Activated CD4-positive, alpha-beta T cell treated with anti-CD3 and anti-CD28 coated beads, Interleukin-2, amount 50 U/mL, for 48 hours (primary cell): ENCODE measurements at regions not wholly inside any gene's neighbourhood (a gene's known extent, or its start where the extent isn't known, plus 50 kb on each side); places are given as distances from the start of the nearest gene placed in this dataset.

Source experiments
- DNase-seq, 2 experiments: peaks; one replicate each; pipeline ENCODE4 v3.0.0-alpha.2; 2020

DNA sequence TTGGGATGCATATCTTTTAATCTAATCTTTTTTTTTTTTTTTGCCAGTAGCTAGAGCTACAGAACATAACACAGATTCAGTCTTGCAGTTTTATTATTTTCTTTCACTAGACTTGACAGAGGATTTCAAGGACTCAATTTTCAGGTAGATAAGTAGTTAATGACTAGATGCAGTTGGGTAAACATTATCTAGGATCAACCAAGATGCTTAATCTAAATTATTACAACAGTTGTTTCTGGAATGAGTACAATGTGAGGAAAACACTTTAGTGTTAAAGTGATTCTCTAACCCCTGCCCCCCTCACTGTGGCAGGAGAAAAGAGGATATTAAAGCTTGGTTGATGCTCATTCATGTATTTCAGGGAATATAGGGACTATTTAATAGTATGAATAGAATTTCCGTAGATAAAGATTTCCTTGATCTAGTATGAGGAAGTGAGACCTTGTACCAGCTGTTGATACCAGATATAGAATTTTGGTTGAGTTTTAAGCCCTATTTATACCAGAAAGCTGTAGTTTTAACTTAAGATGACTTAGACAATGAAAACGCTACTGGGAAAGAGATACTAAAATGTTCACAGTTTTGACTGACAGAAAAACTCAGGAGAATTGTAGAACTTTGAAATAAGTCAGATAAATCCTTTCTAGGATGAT, 389.0 kb upstream of the C2CD4B start:
- no peak for DNase-seq

GRCh38 chr15:62558640-62559380, 393.7 kb upstream of the C2CD4B start:
- no peak for DNase-seq

GRCh38 chr15:62559381-62559733, 394.3 kb upstream of the C2CD4B start:
- no peak for DNase-seq

- no peak for DNase-seq
Observed at GRCh38 chr15:62561059-62561519, 396.0 kb upstream of the C2CD4B start.

DNA sequence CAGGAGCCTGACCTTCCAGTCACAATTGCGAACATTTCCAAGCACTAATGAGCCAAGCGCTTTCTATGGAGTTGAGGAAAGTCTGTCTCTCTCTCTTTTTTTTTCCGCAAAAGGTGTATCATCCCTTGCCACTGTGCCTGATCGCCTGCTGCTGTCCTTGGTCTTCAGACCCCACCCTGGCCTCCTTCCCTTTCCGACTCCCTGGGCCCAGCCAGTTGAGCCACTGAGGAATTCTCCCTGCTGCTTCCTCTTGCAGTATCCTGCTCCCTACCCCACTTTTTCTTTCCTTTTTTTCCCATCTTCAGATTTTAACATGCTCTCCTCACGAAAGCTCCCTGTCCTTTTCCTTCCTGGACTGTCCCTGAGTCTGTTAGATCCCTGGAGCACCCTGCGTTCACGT, 396.5 kb upstream of the C2CD4B start:
- no peak for DNase-seq

- DNase-seq, result no peak
Observed at GRCh38 chr15:62564886-62565633, 400.0 kb upstream of the C2CD4B start.

- DNase-seq, result no peak
Observed at GRCh38 chr15:62565634-62566026, 400.5 kb upstream of the C2CD4B start.

DNA sequence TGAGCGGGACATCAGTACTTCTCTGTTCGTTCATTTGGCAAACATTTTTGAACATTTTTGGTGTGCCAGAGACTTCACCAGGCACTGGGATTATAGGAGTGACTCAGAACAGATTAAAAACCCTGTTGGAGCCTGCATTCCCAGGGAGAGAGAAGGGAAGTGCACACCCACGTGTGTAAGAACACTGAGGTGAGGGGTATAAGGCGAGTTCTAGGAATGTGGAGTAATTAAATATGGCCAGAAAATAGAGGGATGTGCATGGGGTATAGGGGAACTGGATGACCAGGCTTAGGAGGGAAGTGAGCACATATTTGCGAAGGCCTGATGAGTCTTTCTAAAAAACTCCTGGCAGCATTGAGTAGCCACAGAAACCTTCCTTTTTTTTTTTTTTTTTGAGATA, 401.2 kb upstream of the C2CD4B start:
- DNase-seq, result no peak

DNA sequence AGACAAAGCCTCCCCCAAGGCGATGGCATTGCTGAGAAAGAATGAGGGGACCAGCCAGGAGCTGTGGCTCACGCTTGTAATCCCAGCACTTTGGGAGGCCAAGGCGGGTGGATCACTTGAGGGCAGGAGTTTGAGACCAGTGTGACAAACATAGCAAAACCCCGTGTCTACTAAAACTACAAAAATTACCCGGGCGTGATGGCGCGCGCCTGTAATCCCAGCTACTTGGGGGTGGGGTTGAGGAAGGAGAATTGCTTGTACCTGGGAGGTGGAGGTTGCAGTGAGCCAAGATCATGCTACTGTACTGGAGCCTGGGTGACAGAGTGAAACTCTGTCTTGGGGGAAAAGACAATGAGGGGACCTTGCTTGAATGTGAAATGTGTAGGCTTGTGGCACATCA, 402.4 kb upstream of the C2CD4B start:
- no peak for DNase-seq

DNA sequence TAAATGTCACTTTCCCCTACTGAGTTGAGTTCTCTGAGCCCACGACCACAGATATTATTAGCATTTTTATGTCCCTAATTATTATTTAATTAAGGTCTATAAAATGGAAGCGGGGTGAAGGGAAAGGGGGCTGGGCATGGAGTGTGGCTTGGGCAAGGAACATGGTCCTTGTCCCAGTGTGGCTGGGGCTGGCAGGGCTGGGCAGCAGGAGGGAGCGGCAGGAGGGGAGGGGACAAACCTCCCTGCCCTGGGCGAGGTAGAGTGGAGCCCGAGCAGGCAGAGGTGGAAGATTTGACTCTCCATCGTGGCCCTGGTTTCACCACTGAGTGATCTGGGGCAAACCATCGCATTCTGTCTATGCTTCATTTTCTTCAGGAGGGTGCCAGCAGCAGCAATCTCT, 402.9 kb upstream of the C2CD4B start:
- DNase-seq, result no peak

DNA sequence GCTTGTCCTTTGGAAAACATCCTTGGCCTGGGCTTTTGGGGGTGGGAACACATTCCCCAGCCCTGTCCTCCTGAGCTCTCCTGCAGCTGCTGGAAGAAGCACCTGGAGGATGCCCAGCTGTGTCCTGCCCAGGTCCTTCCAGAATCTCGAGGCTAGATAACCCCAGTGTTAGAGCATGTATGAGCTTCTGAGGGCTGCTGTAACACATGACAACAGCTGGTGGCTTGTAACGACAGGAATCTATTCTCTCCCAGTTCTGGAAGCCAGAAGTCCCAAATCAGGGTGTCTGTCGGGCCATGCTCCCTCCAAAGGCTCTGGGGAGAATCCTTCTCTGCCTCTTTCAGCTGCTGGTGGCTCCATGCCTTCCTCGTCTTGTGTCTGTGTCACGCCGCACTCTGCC, 403.6 kb upstream of the C2CD4B start:
- DNase-seq, result no peak

DNA sequence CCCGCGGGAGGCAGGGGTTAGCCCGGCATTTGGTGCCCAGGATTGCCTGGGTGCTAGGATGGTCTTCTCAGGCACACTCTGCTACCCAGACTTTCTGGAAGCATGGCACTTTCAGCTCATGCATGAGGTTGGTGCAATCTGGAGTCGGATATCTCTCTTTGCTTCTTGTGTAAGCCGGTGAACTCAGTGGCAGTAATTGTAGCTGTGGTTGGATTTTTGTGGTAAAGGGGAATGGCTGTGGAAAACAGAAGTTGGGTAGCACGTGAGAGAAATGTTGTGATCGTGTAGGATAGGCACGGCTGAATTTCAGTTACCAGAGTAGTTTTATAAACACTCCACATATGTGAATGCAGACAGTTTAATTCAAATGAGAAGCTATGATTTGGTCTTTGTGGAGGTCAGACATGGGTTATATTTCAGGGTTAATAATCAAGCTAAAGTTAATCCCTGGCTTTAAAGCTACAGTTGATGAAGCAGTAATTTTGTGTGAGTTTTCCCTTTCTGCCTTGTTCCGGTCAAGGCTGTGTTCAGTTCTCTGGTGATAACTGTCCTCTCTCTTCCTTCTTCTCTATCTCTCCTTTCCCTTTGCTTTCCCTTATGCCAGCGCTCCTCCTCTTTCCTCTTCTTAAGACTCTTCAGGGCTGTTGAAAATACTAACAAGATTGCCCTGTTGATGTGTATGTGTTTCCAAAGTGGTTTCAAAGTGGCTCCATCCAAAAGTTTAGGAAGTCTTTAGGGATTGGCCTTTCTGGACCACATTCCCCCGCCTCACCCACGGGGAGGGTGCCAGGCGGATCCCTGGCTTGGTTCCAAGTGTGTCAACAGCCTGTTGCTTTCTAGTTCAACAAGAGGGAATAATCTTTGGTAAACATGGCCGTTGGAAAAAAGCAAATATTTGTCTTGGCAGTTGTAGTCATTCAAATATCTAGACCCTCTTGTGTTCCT, 404.6 kb upstream of the C2CD4B start:
- no peak for DNase-seq

GRCh38 chr15:62570405-62570783, 405.3 kb upstream of the C2CD4B start:
- no peak for DNase-seq

DNA sequence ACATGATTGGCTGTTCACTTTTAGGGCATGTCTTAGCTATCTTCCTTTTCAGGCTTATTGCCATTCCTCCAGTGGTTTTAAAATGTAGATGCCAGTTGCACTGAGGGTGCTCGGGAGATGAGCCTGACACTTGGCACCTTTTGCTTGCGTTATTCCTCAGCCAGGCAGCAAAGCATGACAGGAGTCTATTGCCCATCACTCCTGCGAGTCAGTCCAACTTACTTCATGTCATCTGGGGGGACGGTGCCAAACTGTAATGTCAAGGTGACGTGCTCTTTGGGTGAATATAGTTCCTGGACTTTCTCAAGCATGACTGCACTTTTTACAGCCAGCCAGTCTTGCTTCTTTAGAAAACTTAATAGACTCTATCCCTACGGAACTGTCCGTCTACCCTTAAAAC, 406.0 kb upstream of the C2CD4B start:
- DNase-seq, result no peak

- no peak for DNase-seq
Observed at GRCh38 chr15:62572797-62573196, 407.7 kb upstream of the C2CD4B start.

GRCh38 chr15:62573876-62574275, 408.8 kb upstream of the C2CD4B start:
- no peak for DNase-seq

DNA sequence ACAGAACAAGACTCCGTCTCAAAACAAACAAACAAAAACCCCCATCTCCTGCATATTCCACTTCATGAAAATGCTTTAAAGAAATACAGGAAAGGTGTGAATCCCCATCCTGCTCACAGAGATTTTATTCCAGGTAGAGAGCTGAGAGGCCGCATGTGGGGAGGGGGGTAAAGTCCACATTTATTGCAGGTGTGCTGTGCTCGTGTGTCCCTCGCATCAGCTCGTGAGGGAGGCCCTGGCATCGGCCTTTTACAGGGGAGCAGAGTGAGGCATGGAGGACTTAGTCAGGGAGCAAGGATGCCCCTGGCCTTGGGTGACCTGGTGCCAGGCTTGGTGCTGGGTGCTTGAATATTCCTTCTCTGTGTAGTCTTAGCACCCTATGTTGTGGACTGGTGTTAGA, 413.5 kb upstream of the C2CD4B start:
- DNase-seq, result no peak

DNA sequence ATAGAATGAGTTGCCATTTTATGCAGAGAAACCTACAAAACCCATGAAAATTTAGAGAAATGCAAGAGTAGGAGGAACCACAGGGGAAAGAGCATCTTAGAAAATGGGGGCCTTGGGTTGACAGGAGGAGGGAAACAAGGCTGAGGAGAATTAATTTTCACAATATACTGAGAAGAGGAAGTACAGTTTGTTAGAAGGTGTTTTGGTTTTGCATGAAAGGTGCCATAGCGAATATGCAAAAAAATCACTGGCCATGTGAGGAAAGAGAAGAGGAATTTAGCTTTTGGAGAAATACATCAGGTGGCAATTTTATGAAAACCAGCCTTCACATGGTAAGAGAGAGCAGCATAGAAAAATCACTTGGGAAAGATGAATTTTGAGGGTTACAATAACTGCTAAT, 413.9 kb upstream of the C2CD4B start:
- no peak for DNase-seq

DNA sequence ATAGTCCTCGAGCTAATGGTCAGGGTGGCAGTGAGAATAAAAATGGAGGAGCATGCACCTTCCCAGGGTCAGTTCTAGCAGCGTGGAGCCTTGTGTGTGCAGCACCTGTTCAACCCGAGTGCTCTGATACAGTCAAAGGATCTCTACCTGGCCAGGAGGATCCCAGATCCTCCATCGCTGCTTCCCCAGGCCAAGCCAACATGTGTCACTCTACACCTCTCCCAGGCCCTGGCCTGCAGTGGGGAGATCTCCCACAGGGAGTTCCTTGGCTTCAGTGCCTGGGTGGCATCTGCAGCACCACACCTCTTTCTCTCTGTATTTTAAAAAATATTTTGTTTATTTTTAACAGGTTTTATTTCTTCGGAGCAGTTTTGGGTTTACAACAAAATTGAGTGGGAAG, 414.8 kb upstream of the C2CD4B start:
- no peak for DNase-seq

DNA sequence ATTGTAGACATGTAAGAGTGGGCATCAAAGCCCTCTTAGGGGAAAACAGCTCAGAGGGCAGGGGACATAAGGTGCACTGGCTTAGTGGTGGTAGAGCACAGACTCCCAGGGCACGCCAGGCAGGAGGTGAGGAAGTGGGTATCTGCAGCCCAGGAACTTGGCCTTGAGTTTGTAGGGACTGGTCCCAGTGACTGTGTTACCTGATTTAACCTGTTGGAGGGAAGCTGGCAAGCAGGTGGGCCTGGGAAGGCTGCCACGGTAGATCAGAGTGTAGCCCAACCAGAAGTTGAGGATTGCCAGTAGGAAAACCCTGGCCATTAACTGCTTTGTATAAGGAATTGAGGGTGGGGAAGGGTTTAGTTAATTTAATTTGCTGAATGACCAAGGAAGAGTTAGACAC, 417.5 kb upstream of the C2CD4B start:
- DNase-seq, result no peak

GRCh38 chr15:62584301-62585235, 419.5 kb upstream of the C2CD4B start:
- no peak for DNase-seq
